A549 (cell line): ENCODE measurements at regions not wholly inside any gene's neighbourhood (a gene's known extent, or its start where the extent isn't known, plus 50 kb on each side); places are given as distances from the start of the nearest gene placed in this dataset.

Experiments used
- CBX2 ChIP-seq: fragments of 200-600 bp; sonication (generic); IDR thresholded peaks from 2 replicates; pipeline ENCODE4 v1.6.1; 2016; ENCODE audit warnings: low read depth, mild to moderate bottlenecking, borderline replicate concordance
- CBX8 ChIP-seq: fragments of 200-600 bp; sonication (generic); IDR thresholded peaks from 2 replicates; pipeline ENCODE4 v1.6.1; 2016
- EP300 ChIP-seq, 2 experiments: fragments of >200 bp; sonication (Bioruptor Twin); formaldehyde crosslinking; IDR thresholded peaks; 2 replicates in 1 of 2; 3 replicates in 1 of 2; pipeline ENCODE4 v1.6.1; 2016 to 2017
- JUN ChIP-seq, 2 experiments: fragments of >200 bp; sonication (Bioruptor Twin); formaldehyde crosslinking; IDR thresholded peaks; 2 replicates in 1 of 2; 3 replicates in 1 of 2; pipeline ENCODE4 v1.6.1; 2016 to 2017
- JUNB ChIP-seq: fragments of >200 bp; sonication (Bioruptor Twin); formaldehyde crosslinking; IDR thresholded peaks from 2 replicates; pipeline ENCODE4 v1.6.1; 2016
- MYC ChIP-seq: IDR thresholded peaks from 2 replicates; pipeline ENCODE4 v1.6.1; 2012; ENCODE audit warnings: mild to moderate bottlenecking, inconsistent platforms, low read length, improper control_type of control experiment, borderline replicate concordance
- PHF8 ChIP-seq: fragments of 200-600 bp; sonication (generic); IDR thresholded peaks from 2 replicates; pipeline ENCODE4 v1.6.1; 2016; ENCODE audit warnings: low read depth, mild to moderate bottlenecking, antibody characterized with exemption, moderate library complexity, borderline replicate concordance
- POLR2A ChIP-seq: IDR thresholded peaks from 2 replicates; pipeline ENCODE4 v1.6.1; 2012; ENCODE audit warnings: mild to moderate bottlenecking, low read length
- RAD21 ChIP-seq, 2 experiments: fragments of >200 bp in 1 of 2; sonication (Bioruptor Twin) in 1 of 2; formaldehyde crosslinking in 1 of 2; IDR thresholded peaks in 1 of 2; conservative IDR thresholded peaks in 1 of 2; 2 replicates in 1 of 2; 3 replicates in 1 of 2; pipeline ENCODE4 v1.6.1; 2012 to 2018; ENCODE audit warnings: inconsistent platforms in 1 of 2
- SREBF2 ChIP-seq: fragments of 450-650 bp; IDR thresholded peaks from 2 replicates; pipeline ENCODE4 v1.6.1; 2014; ENCODE audit warnings: mild to moderate bottlenecking, moderate library complexity
- TP53 ChIP-seq: fragments of 250-450 bp; sonication (Bioruptor Pico); IDR thresholded peaks from 2 replicates; pipeline ENCODE4 v1.5.0; 2021; ENCODE audit warnings: mild to moderate bottlenecking, moderate library complexity
- TF ChIP-seq, protein P1 (sequence below): fragments of >200 bp; sonication (Bioruptor Twin); formaldehyde crosslinking; IDR thresholded peaks from 3 replicates; pipeline ENCODE4 v1.5.1; 2016
- TF ChIP-seq, protein P2 (sequence below): fragments of 200-600 bp; sonication (generic); IDR thresholded peaks from 2 replicates; pipeline ENCODE4 v1.6.1; 2016; ENCODE audit warnings: antibody characterized with exemption, mild to moderate bottlenecking, moderate library complexity
- TF ChIP-seq, protein P3 (sequence below): IDR thresholded peaks from 2 replicates; pipeline ENCODE4 v1.6.1; 2012

DNA sequence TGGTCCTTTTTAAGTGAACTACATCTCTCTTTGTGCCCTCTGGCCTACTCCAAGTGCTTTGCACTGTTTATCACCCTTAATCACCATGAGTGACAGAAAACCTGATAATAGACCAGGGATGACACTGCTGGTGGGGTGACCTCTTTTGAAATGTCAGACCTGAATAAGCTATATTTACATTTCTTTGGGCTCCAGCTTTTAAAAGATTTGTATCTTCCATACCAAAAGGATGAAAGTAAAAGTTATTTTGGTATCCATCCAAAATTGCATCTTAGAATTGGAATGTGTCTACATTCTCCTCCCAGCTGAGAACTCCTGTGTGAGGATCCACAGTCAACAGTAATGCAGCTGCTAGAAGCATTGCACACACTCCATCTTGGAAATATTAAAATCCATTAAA lies 370.0 kb downstream of the CDH11 start:
- TF ChIP-seq, protein P1, sequence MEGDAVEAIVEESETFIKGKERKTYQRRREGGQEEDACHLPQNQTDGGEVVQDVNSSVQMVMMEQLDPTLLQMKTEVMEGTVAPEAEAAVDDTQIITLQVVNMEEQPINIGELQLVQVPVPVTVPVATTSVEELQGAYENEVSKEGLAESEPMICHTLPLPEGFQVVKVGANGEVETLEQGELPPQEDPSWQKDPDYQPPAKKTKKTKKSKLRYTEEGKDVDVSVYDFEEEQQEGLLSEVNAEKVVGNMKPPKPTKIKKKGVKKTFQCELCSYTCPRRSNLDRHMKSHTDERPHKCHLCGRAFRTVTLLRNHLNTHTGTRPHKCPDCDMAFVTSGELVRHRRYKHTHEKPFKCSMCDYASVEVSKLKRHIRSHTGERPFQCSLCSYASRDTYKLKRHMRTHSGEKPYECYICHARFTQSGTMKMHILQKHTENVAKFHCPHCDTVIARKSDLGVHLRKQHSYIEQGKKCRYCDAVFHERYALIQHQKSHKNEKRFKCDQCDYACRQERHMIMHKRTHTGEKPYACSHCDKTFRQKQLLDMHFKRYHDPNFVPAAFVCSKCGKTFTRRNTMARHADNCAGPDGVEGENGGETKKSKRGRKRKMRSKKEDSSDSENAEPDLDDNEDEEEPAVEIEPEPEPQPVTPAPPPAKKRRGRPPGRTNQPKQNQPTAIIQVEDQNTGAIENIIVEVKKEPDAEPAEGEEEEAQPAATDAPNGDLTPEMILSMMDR = no peak
- TF ChIP-seq JUN (IDR thresholded peaks at IDR 0.05) = no peak
- TF ChIP-seq EP300 (IDR thresholded peaks at IDR 0.05) = no peak
- no peak for TF ChIP-seq SREBF2
- TF ChIP-seq POLR2A = no peak
- TF ChIP-seq RAD21 (conservative IDR thresholded peaks at IDR 0.05 in 1 of 2, IDR thresholded peaks at IDR 0.05 in 1 of 2) = no peak
- no peak for TF ChIP-seq JUNB
- no peak for TF ChIP-seq PHF8
- TF ChIP-seq, protein P2, sequence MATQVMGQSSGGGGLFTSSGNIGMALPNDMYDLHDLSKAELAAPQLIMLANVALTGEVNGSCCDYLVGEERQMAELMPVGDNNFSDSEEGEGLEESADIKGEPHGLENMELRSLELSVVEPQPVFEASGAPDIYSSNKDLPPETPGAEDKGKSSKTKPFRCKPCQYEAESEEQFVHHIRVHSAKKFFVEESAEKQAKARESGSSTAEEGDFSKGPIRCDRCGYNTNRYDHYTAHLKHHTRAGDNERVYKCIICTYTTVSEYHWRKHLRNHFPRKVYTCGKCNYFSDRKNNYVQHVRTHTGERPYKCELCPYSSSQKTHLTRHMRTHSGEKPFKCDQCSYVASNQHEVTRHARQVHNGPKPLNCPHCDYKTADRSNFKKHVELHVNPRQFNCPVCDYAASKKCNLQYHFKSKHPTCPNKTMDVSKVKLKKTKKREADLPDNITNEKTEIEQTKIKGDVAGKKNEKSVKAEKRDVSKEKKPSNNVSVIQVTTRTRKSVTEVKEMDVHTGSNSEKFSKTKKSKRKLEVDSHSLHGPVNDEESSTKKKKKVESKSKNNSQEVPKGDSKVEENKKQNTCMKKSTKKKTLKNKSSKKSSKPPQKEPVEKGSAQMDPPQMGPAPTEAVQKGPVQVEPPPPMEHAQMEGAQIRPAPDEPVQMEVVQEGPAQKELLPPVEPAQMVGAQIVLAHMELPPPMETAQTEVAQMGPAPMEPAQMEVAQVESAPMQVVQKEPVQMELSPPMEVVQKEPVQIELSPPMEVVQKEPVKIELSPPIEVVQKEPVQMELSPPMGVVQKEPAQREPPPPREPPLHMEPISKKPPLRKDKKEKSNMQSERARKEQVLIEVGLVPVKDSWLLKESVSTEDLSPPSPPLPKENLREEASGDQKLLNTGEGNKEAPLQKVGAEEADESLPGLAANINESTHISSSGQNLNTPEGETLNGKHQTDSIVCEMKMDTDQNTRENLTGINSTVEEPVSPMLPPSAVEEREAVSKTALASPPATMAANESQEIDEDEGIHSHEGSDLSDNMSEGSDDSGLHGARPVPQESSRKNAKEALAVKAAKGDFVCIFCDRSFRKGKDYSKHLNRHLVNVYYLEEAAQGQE = no peak
- TF ChIP-seq, protein P3, sequence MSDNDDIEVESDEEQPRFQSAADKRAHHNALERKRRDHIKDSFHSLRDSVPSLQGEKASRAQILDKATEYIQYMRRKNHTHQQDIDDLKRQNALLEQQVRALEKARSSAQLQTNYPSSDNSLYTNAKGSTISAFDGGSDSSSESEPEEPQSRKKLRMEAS = no peak
- no peak for TF ChIP-seq CBX2
- TF ChIP-seq MYC = no peak
- no peak for TF ChIP-seq CBX8
- TF ChIP-seq TP53 (CRISPR knock-in tag) = no peak
